ENCODE measurements at regions not wholly inside any gene's neighbourhood (a gene's known extent, or its start where the extent isn't known, plus 50 kb on each side); places are given as distances from the start of the nearest gene placed in this dataset.

DNA sequence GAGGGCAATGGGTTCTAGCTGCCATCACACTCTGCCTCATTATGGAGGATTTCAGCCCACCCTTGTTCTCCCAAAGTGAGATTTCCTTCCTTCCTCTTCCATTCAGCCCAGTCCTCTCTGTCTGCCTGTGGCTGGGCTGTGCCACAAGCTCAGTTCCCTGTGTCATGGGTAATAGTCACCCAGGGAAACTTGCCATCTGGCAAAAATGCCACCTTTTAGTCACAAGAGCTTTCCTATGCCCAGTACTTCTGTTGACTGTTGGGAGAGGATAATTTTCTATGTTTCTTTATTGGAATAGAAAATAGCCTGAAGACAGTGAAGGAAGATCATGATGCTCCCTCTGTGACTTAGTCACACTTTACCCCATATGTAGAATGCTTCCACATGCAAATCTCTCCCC lies 71.4 kb downstream of the TLR4 start:
- Histone ChIP-seq H3K9me2 (ENCODE audit: insufficient read depth, low read length) (no peaks in the 10 kb centered on the region), H3K27ac (ENCODE audit: low read length) (no peak overlapping the region)
- TF ChIP-seq EP300 (conservative IDR thresholded peaks at IDR 0.05; ENCODE audit: poor library complexity, severe bottlenecking) (no peak), SMC3 (conservative IDR thresholded peaks at IDR 0.05; ENCODE audit: poor library complexity) (no peak)
- TF ChIP-seq, protein P1, sequence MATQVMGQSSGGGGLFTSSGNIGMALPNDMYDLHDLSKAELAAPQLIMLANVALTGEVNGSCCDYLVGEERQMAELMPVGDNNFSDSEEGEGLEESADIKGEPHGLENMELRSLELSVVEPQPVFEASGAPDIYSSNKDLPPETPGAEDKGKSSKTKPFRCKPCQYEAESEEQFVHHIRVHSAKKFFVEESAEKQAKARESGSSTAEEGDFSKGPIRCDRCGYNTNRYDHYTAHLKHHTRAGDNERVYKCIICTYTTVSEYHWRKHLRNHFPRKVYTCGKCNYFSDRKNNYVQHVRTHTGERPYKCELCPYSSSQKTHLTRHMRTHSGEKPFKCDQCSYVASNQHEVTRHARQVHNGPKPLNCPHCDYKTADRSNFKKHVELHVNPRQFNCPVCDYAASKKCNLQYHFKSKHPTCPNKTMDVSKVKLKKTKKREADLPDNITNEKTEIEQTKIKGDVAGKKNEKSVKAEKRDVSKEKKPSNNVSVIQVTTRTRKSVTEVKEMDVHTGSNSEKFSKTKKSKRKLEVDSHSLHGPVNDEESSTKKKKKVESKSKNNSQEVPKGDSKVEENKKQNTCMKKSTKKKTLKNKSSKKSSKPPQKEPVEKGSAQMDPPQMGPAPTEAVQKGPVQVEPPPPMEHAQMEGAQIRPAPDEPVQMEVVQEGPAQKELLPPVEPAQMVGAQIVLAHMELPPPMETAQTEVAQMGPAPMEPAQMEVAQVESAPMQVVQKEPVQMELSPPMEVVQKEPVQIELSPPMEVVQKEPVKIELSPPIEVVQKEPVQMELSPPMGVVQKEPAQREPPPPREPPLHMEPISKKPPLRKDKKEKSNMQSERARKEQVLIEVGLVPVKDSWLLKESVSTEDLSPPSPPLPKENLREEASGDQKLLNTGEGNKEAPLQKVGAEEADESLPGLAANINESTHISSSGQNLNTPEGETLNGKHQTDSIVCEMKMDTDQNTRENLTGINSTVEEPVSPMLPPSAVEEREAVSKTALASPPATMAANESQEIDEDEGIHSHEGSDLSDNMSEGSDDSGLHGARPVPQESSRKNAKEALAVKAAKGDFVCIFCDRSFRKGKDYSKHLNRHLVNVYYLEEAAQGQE (IDR thresholded peaks at IDR 0.05; ENCODE audit: borderline replicate concordance): no peak

DNA sequence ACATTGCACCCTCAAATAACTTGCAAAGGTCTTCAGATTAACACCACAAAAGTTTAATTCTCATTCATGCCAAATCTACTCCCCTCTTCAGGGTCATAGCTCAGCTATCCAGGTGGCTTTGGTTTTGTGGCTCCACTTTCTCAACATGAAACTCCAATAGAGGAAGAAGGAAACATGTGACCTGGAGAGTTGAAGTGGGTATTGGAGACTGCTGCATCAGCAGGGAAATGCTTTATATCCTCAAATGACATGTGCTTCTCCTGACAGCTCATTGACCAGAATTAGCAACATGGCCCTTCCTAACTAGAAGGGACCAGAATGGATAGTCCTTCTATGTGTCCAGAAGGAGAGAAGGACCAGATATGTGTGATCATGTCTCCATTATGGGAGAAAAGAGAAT lies 73.6 kb downstream of the TLR4 start:
- Histone ChIP-seq H3F3A (ENCODE audit: insufficient read depth, low read length, poor library complexity, severe bottlenecking) (no peaks in the 10 kb centered on the region), H3K79me2 (replicated peaks; ENCODE audit: insufficient read depth, low read length) (no peaks in the 10 kb centered on the region), H3K36me3 (ENCODE audit: insufficient read depth, low read length) (no peaks in the 10 kb centered on the region), H2AFZ (ENCODE audit: low read depth, low read length) (no peak overlapping the region), H3K27me3 (ENCODE audit: insufficient read depth, low read depth, low read length) (peaks cover 4% of the 10 kb centered on the region), H3K4me2 (ENCODE audit: low read length) (no peak overlapping the region), H3K4me3 (ENCODE audit: low read length) (no peak overlapping the region), H3K9me3 (ENCODE audit: low read length) (no peaks in the 10 kb centered on the region), H3K9ac (ENCODE audit: low read length) (no peak overlapping the region), H3K27ac (ENCODE audit: low read length) (no peak overlapping the region), H4K20me1 (ENCODE audit: insufficient read depth) (no peaks in the 10 kb centered on the region), H3K9me2 (ENCODE audit: insufficient read depth, low read length) (no peaks in the 10 kb centered on the region)
- TF ChIP-seq RAD21 (conservative IDR thresholded peaks at IDR 0.05) (no peak), SMC3 (conservative IDR thresholded peaks at IDR 0.05; ENCODE audit: poor library complexity) (no peak), EZH2 (IDR thresholded peaks at IDR 0.05; ENCODE audit: borderline replicate concordance, insufficient read depth, low read length, poor library complexity, severe bottlenecking) (no peak), TAF1 (IDR thresholded peaks at IDR 0.05; ENCODE audit: low read depth) (no peak), MXI1 (conservative IDR thresholded peaks at IDR 0.05; ENCODE audit: poor library complexity, severe bottlenecking) (no peak), EP300 (conservative IDR thresholded peaks at IDR 0.05; ENCODE audit: poor library complexity, severe bottlenecking) (no peak), POLR2AphosphoS5 (IDR thresholded peaks at IDR 0.05) (no peak)
- TF ChIP-seq, protein P1 (IDR thresholded peaks at IDR 0.05; ENCODE audit: borderline replicate concordance): no peak
- TF ChIP-seq, protein P2, sequence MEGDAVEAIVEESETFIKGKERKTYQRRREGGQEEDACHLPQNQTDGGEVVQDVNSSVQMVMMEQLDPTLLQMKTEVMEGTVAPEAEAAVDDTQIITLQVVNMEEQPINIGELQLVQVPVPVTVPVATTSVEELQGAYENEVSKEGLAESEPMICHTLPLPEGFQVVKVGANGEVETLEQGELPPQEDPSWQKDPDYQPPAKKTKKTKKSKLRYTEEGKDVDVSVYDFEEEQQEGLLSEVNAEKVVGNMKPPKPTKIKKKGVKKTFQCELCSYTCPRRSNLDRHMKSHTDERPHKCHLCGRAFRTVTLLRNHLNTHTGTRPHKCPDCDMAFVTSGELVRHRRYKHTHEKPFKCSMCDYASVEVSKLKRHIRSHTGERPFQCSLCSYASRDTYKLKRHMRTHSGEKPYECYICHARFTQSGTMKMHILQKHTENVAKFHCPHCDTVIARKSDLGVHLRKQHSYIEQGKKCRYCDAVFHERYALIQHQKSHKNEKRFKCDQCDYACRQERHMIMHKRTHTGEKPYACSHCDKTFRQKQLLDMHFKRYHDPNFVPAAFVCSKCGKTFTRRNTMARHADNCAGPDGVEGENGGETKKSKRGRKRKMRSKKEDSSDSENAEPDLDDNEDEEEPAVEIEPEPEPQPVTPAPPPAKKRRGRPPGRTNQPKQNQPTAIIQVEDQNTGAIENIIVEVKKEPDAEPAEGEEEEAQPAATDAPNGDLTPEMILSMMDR (IDR thresholded peaks at IDR 0.05; ENCODE audit: poor library complexity, severe bottlenecking): no peak

More for the DNA sequence above, 71.4 kb downstream of the TLR4 start:
- Histone ChIP-seq H3K36me3 (ENCODE audit: insufficient read depth, low read length) (no peaks in the 10 kb centered on the region), H3K27me3 (ENCODE audit: insufficient read depth, low read depth, low read length) (peaks cover 4% of the 10 kb centered on the region), H3K4me3 (ENCODE audit: low read length) (no peak overlapping the region), H3F3A (ENCODE audit: insufficient read depth, low read length, poor library complexity, severe bottlenecking) (no peaks in the 10 kb centered on the region), H3K9ac (ENCODE audit: low read length) (no peak overlapping the region), H3K4me2 (ENCODE audit: low read length) (no peak overlapping the region), H2AFZ (ENCODE audit: low read depth, low read length) (no peak overlapping the region), H3K9me3 (ENCODE audit: low read length) (no peaks in the 10 kb centered on the region), H4K20me1 (ENCODE audit: insufficient read depth) (no peaks in the 10 kb centered on the region), H3K79me2 (replicated peaks; ENCODE audit: insufficient read depth, low read length) (no peaks in the 10 kb centered on the region)

All from neural cell (in vitro differentiated cells).